SIG-M5 treated with dmso at 0.1 percent for 504 hours (cell line): ENCODE measurements at regions not wholly inside any gene's neighbourhood (a gene's known extent, or its start where the extent isn't known, plus 50 kb on each side); places are given as distances from the start of the nearest gene placed in this dataset.

Experiments
- DNase-seq: peaks from one replicate; lab custom pipeline; 2025; ENCODE audit not compliant: unreplicated experiment; lab: John Stamatoyannopoulos, UW

DNA sequence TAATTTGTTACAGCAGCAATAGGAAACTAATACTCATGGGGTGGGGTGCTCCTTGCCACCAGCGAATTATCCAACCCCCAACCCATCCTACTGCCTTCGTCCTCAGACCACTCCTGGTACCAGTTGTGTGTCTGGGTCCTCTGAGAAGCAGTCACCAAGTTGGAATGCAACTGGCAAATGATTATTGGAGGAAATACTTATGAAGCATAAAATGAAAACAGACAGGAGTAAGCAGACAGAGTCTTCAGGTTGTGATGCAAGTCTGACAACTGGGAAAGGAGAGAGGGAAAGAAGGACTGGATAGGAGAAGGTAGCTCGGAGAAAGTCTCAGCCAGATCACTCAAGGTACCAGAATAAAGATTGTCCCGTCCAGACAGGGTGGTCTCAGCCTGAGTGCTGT is 181.1 kb upstream of the ARID2 start:
- DNase-seq = no peak

DNA sequence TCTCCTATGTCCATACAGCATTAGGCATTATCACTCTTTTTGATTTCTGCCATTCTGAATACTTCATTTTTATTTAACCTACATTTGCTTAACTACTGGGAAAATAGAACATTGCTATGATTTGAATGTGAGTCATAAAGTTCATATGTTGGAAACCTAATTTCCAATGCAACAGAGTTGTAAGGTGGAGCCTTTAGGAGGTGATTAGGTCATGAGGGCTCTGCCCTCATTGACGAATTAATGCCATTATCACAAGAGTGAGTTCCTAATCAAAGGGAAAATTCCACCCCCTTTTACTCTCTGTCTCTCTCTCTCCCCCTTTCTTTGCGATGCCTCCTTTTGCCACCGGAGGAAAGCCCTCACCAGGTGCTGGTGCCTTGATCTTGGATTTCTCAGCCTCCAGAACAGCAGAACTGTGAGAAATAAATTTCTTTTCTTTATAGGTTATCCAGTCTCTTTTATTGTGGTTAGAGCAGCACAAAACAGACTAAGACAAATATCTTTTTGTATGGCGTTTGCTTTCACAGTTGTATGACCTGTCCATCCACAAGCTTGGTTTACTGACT is 180.1 kb upstream of the ARID2 start:
- DNase-seq = no peak

DNA sequence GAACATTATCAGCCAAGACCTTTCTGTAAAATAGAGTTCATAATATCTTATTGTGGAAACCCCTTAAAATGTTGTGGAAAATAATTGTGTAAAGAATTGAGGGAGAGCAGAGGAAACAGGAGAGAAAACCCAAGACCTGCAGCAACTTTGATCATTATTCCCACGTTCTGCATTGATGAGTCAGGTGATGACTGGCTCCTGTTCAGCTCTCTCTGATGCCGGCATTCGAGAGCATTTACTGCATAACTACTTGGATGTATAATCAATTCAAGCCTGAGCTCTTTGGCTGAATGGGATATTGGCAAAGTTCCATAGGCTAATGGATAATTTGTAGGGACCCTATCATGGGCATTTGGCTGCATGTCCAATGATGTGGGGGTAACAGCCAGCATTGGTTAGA is 176.3 kb upstream of the ARID2 start:
- no peak for DNase-seq

GRCh38 chr12:45557016-45557415 is 172.5 kb upstream of the ARID2 start:
- peak; percentile 58 for DNase-seq

GRCh38 chr12:45558353-45558752 is 171.2 kb upstream of the ARID2 start:
- no peak for DNase-seq

GRCh38 chr12:45559537-45559936 is 170.0 kb upstream of the ARID2 start:
- no peak for DNase-seq

DNA sequence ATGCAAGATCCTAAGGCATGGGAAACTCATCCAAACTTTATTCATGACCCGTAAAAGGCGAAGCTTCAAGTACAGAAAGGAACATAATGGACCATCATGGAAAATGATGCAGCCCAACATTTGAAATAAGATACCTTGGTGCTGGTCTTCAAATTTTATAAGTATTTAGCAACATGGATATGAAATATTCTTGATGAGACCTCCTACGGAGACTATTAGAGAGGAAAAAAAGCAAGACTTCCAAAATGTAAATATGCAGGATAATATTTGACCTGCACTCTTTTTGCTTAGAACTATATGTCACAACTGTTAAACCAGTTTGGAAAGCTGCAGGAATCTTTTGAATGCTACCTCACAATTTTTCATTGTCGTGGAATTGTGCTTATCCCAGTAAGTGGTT is 168.8 kb upstream of the ARID2 start:
- DNase-seq = no peak

- no peak for DNase-seq
These were observed 168.0 kb upstream of the ARID2 start for GRCh38 chr12:45561488-45561887.

DNA sequence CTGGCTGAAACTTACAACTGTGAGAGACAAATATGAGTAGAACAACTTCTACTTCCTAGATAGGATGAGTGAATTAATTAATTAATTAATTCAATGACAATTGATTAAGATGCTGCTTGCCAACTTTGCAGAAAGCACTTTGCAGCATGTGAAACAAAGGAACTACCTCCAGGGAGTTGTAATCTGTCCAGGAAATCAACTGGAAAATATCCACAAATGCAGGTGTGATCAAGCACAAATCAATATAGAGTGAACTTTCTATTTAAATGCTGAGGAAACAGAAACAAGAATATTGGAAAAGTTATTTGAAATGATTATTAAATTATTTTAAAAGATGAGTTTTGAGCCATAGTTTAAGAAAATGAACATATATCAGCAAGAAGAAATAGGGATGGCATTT is 163.9 kb upstream of the ARID2 start:
- DNase-seq = no peak

DNA sequence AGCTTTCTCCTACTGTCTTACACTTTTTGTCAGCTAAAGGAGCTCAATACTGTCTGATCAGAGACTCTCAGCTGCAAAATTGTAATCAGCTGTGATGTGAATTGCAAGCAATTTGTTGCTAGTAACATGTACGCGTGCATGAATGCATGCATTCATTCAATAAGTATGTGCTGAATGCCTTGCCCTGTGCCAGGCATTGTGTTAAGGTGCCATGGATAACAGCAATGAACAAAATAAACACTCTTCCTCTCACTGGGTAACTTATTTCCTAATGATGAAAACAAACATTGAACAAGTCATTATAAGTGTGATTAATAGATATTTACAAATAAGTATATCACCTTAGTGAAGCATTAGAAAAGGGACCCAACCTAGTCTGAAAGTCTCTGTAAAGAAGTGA is 163.2 kb upstream of the ARID2 start:
- DNase-seq = no peak

GRCh38 chr12:45568808-45569207 is 160.7 kb upstream of the ARID2 start:
- peak; percentile 67 for DNase-seq

DNA sequence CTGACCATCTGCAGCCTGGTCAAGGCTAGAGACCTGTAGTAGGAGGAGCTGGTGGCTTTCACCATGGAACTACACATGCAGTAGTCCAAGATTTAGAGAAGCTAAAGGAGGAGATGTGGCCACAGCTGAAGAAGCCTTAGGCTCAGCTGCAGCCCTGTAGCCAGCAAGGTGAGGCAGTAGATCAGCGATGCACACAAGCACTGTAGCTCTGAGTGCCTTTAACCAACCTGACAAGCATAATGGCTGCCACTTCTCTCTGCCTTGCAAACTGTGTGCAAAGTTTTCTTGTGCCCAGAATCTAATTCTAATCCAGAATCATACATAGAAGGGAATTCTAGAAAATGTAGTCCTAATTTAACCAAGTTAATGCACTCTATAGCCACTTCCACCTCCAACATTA is 159.0 kb upstream of the ARID2 start:
- DNase-seq = no peak

DNA sequence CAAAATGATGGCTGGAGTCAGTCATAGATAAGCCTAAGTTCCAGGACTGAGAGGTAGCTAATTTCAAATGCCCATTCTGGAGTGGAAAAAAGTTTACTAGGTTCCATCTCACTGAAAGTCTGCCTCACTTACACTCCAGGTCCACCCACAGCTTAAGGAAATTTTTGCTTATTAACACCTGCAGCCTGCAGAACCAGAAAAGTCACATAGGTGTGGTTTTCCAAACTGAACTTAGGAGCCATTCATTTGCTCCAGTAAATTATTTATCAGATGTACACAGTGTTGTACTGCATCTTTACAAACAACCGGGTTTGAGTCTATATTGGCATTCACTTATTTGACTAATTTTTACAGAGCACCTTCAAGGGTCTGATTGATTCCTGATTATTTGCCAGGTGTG is 157.4 kb upstream of the ARID2 start:
- DNase-seq = no peak

DNA sequence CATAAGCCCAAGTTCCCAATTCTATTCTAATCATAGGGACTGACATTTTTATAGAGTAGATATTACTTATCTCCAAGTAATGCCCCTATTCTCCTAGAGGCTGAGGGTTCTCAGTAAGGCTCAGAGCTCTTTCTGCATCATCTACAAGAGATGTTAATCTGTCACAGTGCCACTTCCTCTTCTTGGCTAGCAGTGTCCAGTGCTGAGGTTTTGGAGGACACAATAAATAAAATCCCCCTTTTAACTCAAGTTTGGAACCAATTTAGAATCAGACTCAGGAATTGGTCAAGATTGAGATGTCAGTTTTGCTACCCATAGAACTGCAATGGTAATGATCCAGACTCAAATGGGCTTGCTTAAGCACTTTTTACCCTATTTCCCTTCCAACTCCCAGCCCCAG is 154.1 kb upstream of the ARID2 start:
- no peak for DNase-seq

DNA sequence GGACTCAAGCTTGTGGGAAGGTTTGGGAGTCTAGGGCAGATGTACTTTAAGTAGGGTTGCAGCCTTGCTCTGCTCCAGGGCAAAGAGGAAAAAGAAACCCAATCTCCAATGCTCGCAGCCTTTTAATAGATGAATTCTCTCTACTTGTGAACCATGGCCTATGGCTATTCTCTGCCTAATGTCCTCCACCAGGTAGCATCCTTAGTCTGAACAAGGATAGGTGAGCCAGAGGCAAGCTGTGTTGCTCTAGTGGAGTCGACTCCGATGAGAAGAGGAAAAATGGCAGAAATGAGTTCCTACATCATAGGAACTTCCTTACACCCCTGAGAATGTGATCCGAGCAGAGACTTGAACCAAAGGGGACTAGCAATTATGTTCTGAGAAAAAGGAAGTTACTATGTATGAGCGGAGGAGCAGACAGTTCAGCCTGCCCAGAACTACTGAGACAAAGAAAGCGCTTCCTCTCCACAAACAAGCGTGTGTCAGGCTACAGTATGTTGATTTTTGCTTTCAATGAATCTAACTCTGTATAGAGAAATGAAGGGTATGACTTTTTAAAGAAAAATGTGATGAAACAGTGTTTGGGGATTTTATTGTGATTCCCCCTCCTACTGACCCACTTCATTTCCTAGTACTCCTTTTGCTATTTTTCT is 153.6 kb upstream of the ARID2 start:
- peak; percentile 83 for DNase-seq

DNA sequence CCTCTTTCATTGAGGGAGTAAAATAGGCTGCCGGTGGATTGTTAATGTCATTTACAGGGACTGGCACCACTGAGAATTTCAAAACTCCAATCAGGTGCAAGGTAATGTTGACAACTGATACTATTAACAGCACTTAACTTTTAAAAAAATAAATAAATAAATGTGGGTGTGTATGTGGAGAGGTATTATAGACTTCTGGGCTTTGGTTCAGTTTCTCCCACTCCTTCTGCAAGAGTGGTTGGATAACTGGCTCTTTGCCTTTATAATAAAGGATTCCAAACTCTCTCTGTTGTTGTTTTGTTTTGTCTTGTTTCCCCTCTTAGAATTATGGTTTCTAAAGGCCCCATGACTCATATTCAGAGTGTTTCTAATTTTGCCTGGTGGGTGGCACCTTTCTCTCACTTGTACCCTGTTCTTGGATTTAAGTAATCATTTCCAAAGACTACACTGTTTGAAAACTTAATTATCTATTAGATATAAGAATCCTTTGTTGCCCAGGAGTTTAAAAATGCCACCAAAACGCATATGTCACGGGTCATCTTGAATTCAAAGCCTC is 151.6 kb upstream of the ARID2 start:
- no peak for DNase-seq

GRCh38 chr12:45580356-45580969 is 149.0 kb upstream of the ARID2 start:
- DNase-seq = no peak

DNA sequence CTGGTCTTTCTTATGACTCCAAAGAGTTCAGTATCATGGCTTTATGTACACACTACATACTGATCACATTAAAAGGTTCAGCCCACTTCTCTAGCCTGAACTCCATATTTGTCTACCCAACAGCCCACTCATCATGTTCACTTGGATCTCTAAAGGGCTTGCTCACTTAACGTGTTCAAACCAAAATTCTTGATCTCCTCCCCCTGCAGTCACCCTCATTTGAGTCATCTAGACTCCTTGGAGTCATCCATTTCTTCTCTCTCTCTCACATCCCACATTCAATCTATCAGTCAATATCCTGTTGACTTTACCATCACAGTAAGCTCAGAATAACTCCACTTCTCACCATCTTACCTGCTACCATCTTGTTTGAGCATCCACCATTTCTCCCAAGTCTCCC is 148.4 kb upstream of the ARID2 start:
- no peak for DNase-seq

- DNase-seq = no peak
These were observed 147.0 kb upstream of the ARID2 start for GRCh38 chr12:45582536-45582935.

- DNase-seq = no peak
These were observed 146.4 kb upstream of the ARID2 start for GRCh38 chr12:45582986-45583659.

DNA sequence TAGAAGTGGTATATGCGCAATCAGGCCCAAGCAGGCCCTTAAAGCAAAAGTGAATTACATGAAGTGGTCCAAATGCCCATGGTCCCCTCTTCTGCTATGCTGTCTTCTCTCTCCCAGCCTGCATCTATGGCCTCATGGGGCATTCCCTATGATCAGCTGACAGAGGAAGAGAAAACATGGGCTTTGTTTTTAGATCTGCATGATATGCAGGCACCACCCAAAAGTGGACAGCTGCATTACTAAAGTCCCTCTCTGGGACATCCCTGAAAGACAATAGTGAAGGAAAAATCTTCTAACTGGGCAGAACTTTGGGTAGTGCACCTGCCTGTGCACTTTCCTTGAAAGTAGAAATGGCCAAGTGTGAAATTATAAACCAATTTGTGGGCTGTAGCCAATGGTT is 145.2 kb upstream of the ARID2 start:
- DNase-seq = no peak
